ENCODE measurements at regions not wholly inside any gene's neighbourhood (a gene's known extent, or its start where the extent isn't known, plus 50 kb on each side); places are given as distances from the start of the nearest gene placed in this dataset.

DNA sequence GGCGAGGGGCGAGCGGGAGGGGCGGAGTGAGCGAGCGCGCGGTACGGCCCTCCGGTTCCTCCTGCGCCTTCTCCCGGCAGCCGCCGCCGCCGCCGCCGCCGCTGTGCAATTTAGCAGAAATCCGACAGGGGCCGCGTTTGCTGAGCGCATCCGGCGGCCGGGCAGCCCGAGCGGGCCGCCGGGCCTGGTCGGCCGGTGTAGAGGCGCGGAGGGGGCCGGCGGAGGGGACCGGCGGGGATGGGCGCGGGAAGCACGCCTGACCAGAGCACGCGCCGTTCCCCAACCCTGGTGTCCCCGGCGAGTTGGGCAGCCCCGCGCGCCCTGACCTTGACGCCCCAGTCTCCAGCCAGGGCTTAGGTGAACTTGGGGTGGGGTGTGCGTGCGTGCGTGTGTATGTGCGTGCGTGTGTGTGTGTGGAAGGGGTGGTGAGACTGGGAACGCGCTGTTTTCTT, 144.5 kb upstream of the ZNF536 start:
- H3K27me3 ChIP-seq (replicated peaks; ENCODE audit: insufficient read depth): no peaks in the 10 kb centered on the region
- TF ChIP-seq, protein P1, sequence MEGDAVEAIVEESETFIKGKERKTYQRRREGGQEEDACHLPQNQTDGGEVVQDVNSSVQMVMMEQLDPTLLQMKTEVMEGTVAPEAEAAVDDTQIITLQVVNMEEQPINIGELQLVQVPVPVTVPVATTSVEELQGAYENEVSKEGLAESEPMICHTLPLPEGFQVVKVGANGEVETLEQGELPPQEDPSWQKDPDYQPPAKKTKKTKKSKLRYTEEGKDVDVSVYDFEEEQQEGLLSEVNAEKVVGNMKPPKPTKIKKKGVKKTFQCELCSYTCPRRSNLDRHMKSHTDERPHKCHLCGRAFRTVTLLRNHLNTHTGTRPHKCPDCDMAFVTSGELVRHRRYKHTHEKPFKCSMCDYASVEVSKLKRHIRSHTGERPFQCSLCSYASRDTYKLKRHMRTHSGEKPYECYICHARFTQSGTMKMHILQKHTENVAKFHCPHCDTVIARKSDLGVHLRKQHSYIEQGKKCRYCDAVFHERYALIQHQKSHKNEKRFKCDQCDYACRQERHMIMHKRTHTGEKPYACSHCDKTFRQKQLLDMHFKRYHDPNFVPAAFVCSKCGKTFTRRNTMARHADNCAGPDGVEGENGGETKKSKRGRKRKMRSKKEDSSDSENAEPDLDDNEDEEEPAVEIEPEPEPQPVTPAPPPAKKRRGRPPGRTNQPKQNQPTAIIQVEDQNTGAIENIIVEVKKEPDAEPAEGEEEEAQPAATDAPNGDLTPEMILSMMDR (IDR thresholded peaks at IDR 0.05): peak; percentile 59

DNA sequence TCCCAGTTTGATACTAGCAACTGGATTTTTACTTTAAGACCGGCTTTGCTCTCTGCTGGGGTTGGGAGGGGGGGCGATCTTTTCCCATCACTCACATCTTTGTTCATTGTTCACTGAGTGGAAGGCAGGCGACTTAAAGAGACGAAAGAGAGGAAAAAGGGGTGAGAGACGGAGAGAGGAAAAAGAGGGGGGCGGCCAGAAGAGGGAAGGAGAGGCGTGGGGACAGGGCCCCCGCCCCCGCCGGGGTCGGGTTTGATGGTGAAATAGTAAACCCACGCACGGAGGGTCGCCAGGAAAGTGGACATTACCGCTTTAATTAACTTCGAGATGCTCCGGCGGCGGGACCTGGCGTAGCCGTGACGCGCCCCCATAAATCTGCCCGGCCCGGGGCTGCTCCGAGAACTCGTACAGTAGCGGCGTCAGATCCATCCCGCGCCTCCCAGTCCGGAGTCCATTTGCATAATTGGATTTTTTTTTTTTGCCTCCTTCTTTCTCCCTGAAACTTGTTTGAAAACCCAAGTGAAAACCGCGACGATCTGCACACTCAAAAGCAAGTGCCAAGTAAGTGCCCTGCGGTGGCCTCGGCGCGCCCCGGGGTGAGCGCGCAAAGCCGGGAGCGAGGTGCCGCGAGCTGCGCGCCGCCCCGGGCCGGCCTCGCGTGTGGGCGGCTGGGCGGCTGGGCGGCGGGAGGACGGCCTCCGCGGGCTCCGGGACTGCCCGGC, 143.9 kb upstream of the ZNF536 start:
- no peak for DNase-seq (ENCODE audit: low spot score)
- Histone ChIP-seq H3K27ac (no peak overlapping the region), H3K4me1 (ENCODE audit: control insufficient read depth in 1 of 2, low read depth in 2 of 2) (peaks cover 18 to 40% of the 10 kb centered on the region in 2 donors), H3K9me3 (no peaks in the 10 kb centered on the region), H3K36me3 (no peaks in the 10 kb centered on the region), H3K27me3 (replicated peaks; ENCODE audit: insufficient read depth) (no peaks in the 10 kb centered on the region), H3K4me3 (peak overlapping the region; percentile 79)
- TF ChIP-seq, protein P1 (IDR thresholded peaks at IDR 0.05): no peak
- ATAC-seq (ENCODE audit: insufficient number of reproducible peaks, low FRiP score, low read depth): no peak

More for the DNA sequence above, 144.5 kb upstream of the ZNF536 start:
- H3K4me1 ChIP-seq (ENCODE audit: control insufficient read depth in 1 of 2, low read depth in 2 of 2): peaks cover 18 to 40% of the 10 kb centered on the region in 2 donors
- H3K27ac ChIP-seq: no peak overlapping the region
- no peaks in the 10 kb centered on the region for H3K9me3 ChIP-seq
- H3K36me3 ChIP-seq: no peaks in the 10 kb centered on the region
- H3K4me3 ChIP-seq: peak overlapping the region; percentile 79
- DNase-seq (ENCODE audit: low spot score): no peak
- ATAC-seq (ENCODE audit: insufficient number of reproducible peaks, low FRiP score, low read depth): no peak

DNA sequence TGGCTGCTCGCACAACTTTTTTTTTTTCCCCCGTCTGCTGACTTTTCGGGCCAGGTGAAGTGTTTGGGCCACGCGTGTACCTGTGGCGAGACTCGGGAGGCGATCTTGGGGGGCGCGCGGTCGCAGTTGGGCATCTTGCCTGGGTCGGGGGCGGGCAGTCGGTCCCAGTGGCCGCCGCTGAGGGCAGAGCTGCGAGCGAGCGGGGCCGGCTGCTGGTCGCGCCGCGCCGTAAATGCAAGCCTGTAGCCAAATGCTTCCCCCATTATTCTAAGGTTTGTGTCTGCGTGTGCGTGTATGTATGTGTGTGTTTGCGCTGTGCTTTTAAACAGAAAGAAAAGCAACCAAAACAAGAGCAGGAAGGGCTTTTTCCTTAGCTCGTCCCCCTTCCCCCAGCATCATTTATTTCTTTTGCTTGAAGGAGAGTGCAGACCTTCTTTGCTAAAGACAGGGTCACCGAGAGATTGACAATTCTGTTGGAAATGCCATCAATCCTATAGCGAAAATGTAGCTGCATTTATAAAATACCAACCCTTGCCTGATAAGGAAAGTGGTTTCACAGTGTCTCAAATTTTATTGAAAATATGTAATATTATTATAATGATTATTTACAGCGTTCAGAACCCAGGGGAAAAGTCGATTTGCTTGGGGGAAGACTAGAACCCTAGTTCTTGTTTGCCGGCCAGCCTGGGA, 143.2 kb upstream of the ZNF536 start:
- Histone ChIP-seq H3K9me3 (no peaks in the 10 kb centered on the region), H3K4me3 (peak overlapping the region; percentile 79), H3K27me3 (replicated peaks; ENCODE audit: insufficient read depth) (no peaks in the 10 kb centered on the region), H3K36me3 (no peaks in the 10 kb centered on the region), H3K27ac (no peak overlapping the region), H3K4me1 (ENCODE audit: control insufficient read depth in 1 of 2, low read depth in 2 of 2) (peaks cover 18 to 40% of the 10 kb centered on the region in 2 donors)
- no peak for ATAC-seq (ENCODE audit: insufficient number of reproducible peaks, low FRiP score, low read depth)
- TF ChIP-seq, protein P1 (IDR thresholded peaks at IDR 0.05): no peak
- DNase-seq (ENCODE audit: low spot score): no peak

- H3K4me3 ChIP-seq: no peak overlapping the region
- ATAC-seq (ENCODE audit: insufficient number of reproducible peaks, low FRiP score, low read depth): no peak
These were observed 142.5 kb upstream of the ZNF536 start for GRCh38 chr19:30229525-30230174.

More at GRCh38 chr19:30229525-30230174, 142.5 kb upstream of the ZNF536 start:
- H3K27ac ChIP-seq: no peak overlapping the region
- no peak for DNase-seq (ENCODE audit: low spot score)
- TF ChIP-seq, protein P1 (IDR thresholded peaks at IDR 0.05): no peak
- H3K4me1 ChIP-seq (ENCODE audit: control insufficient read depth in 1 of 2, low read depth in 2 of 2): peaks cover 18 to 40% of the 10 kb centered on the region in 2 donors
- H3K9me3 ChIP-seq: no peaks in the 10 kb centered on the region
- no peaks in the 10 kb centered on the region for H3K36me3 ChIP-seq
- H3K27me3 ChIP-seq (replicated peaks; ENCODE audit: insufficient read depth): no peaks in the 10 kb centered on the region

Measured in thoracic aorta (tissue), 2 donors.